ENCODE measurements at regions not wholly inside any gene's neighbourhood (a gene's known extent, or its start where the extent isn't known, plus 50 kb on each side); places are given as distances from the start of the nearest gene placed in this dataset.

DNA sequence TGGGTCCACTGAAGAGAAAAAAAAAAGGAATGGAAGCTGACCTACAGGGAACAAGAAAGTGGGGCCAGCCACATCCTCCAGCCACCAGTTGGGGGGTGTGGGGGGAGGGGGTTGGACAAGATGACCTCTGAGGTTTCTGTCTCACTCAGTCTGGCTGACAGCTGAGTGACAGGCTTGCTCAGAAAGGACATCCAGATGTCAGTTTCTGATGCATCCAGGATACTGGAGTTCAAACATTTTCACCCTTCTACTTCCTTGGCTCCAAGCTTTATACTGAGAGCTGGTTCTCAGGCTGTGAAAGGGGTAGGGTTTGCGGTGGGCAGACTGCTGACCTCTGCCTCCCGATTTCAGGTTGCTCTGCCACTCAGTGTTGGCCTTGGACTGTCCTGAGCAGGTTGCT is 2178.3 kb downstream of the TP53TG3F start:
- TF ChIP-seq FOXM1 (IDR thresholded peaks at IDR 0.05; ENCODE audit: borderline replicate concordance) (no peak), HDGF (IDR thresholded peaks at IDR 0.05; ENCODE audit: borderline replicate concordance) (no peak), TARDBP (IDR thresholded peaks at IDR 0.05) (no peak), SP1 (IDR thresholded peaks at IDR 0.05) (no peak), ZNF384 (IDR thresholded peaks at IDR 0.05) (no peak), BHLHE40 (IDR thresholded peaks at IDR 0.05; ENCODE audit: borderline replicate concordance) (no peak), ELF4 (IDR thresholded peaks at IDR 0.05) (no peak), LEF1 (IDR thresholded peaks at IDR 0.05; ENCODE audit: borderline replicate concordance) (no peak)

Measured in HEK293T (cell line).